ENCODE measurements at regions not wholly inside any gene's neighbourhood (a gene's known extent, or its start where the extent isn't known, plus 50 kb on each side); places are given as distances from the start of the nearest gene placed in this dataset.

DNA sequence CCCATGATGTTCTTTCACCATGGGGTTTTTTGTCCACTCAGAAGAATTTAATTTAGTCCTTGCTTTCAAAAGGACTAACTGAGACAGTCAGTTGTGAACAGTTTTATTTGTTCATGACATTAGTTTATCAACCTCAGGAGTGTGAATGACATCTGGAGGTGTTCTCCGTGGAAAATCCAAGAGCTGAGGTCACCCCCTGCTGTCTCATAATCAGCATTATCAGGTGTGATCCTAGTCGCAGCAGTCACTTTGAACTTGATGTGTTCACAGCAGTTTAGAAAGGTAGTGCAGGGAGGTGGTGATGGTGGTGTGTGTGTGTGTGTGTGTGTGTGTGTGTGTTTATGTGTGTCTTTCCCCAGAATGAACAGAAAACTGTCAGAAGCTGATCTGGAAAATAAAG is 1760.8 kb upstream of the PCDH10 start:
- TF ChIP-seq, protein P1, sequence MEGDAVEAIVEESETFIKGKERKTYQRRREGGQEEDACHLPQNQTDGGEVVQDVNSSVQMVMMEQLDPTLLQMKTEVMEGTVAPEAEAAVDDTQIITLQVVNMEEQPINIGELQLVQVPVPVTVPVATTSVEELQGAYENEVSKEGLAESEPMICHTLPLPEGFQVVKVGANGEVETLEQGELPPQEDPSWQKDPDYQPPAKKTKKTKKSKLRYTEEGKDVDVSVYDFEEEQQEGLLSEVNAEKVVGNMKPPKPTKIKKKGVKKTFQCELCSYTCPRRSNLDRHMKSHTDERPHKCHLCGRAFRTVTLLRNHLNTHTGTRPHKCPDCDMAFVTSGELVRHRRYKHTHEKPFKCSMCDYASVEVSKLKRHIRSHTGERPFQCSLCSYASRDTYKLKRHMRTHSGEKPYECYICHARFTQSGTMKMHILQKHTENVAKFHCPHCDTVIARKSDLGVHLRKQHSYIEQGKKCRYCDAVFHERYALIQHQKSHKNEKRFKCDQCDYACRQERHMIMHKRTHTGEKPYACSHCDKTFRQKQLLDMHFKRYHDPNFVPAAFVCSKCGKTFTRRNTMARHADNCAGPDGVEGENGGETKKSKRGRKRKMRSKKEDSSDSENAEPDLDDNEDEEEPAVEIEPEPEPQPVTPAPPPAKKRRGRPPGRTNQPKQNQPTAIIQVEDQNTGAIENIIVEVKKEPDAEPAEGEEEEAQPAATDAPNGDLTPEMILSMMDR (IDR thresholded peaks at IDR 0.05; ENCODE audit: poor library complexity, severe bottlenecking): peak; percentile 50
- no peak for TF ChIP-seq EZH2 (IDR thresholded peaks at IDR 0.05; ENCODE audit: borderline replicate concordance, insufficient read depth, low read length, poor library complexity, severe bottlenecking)
- peak; percentile 54 for TF ChIP-seq RAD21 (conservative IDR thresholded peaks at IDR 0.05)
- TF ChIP-seq POLR2AphosphoS5 (IDR thresholded peaks at IDR 0.05): peak; percentile 74

Measured in neural cell (in vitro differentiated cells).